GM18868 (cell line): ENCODE measurements at regions not wholly inside any gene's neighbourhood (a gene's known extent, or its start where the extent isn't known, plus 50 kb on each side); places are given as distances from the start of the nearest gene placed in this dataset.

ENCODE experiments used
- ATAC-seq: cut with Tn5 transposase; IDR thresholded peaks from one replicate; pipeline ENCODE4 v1.9.1; 2021; ENCODE audit warnings: mild to moderate bottlenecking, moderate library complexity; ENCODE audit not compliant: unreplicated experiment

DNA sequence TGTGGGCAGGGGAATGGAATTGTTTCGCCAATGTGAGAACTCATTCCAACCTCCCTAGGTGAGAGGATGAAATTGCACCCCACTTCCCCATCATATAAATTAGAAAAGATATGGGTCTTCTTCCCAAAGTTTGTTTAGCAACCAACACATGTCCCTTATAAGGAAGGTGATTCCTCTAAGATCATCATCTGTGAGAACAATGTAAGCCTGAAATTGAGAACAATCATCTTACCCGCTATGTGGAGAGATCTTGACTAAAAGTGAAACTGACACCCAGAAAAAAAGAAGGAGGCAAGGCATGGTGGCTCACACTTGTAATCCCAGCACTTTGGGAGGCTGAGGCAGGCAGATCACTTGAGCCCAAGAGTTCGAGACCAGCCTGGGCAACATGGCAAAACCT lies 173.2 kb upstream of the HMGA2 start:
- ATAC-seq = no peak

GRCh38 chr12:65653321-65653720 lies 171.0 kb upstream of the HMGA2 start:
- no peak for ATAC-seq

GRCh38 chr12:65653946-65654629 lies 170.2 kb upstream of the HMGA2 start:
- no peak for ATAC-seq

GRCh38 chr12:65655074-65655493 lies 169.2 kb upstream of the HMGA2 start:
- no peak for ATAC-seq

DNA sequence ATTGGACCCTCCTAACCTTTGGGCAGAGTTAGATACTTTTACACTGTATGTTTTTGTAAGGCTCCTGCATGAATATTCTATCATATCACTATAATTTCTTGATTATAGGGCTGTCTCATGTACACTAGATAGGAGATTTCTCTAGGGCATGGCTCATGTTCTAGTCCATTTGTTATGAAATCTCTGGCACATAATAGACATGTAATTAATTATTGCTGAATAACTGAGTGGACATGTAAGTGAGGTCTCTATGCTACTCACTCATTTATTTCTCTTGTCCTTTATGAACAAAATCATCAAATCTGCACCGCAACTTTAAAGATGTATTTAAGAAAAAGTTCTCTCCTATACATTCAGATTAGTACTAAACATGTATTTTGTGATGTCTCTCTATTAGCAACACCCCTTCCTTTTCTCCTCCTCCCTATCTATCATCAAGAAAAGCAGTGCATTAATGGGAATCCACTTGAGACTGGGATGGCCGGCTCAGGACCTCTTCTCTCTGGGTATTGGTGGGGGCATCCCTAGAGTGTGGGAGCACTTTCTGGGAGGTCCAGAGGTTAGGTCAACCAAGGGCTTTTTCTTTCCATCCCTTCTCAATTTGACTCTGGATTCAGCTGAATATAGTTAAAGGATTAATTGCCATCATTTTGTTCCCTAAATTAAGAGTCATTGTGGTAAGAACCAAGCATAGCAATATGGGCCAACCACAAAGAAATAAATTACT lies 168.0 kb upstream of the HMGA2 start:
- no peak for ATAC-seq

GRCh38 chr12:65656891-65657351 lies 167.4 kb upstream of the HMGA2 start:
- no peak for ATAC-seq

DNA sequence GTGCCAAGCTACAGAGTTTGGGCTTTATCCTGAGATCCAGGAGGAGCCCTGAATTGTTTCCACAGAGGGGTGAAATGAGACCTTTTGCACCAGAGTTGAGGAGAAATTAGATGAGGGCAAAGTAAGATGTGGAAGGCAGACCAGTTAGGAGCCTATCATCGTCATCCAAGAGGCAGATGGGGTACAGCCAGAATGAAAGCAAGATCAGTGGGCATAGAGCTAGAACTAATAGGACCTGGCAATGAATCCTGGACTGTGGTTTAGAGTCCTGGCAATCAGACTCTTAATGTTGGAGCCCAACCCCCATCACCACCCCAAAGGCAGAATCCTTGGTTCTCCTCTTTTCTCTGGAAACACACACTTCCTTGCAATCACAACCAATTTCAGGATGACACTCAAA lies 166.6 kb upstream of the HMGA2 start:
- no peak for ATAC-seq

DNA sequence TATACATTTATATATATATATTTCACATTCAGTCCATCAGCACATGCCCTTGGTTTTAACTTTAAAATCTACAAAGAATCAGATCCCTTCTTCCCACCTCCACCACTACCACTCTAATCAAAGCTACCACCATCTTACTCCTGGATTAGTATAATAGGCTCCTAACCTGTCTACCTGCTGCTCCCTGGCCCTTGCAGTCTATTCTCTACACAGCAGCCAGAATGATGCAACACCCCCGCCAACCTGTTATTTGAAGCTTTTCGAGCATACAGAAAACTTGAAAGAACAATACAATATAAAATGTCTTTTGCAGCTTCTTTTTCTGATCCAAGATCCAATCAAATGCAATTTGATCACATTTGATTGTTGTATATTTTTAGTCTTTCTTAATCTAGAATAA lies 165.9 kb upstream of the HMGA2 start:
- ATAC-seq = no peak

GRCh38 chr12:65659681-65660080 lies 164.6 kb upstream of the HMGA2 start:
- ATAC-seq = no peak

- ATAC-seq = no peak
These were observed 164.2 kb upstream of the HMGA2 start for GRCh38 chr12:65660096-65660495.

GRCh38 chr12:65660836-65661235 lies 163.4 kb upstream of the HMGA2 start:
- no peak for ATAC-seq

GRCh38 chr12:65662590-65662989 lies 161.7 kb upstream of the HMGA2 start:
- no peak for ATAC-seq

DNA sequence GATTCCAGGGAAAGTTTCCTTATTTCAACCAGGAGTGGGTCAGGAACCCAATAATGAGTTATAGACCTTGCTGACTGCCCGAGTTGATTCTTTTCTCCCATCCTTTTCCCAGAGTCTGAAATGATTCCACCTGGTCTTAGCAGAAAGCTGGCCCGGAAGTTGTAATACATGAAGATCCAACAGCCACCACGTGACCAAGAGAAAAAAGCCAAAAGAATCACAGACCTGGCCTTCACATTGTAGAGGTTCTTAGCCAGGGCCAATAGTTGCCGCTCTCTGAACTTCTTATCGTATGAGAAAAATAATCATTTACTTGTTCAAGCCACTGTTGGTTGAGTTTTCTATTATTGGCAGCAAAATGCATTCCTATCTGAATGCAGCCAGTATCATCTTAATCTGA lies 161.2 kb upstream of the HMGA2 start:
- no peak for ATAC-seq

DNA sequence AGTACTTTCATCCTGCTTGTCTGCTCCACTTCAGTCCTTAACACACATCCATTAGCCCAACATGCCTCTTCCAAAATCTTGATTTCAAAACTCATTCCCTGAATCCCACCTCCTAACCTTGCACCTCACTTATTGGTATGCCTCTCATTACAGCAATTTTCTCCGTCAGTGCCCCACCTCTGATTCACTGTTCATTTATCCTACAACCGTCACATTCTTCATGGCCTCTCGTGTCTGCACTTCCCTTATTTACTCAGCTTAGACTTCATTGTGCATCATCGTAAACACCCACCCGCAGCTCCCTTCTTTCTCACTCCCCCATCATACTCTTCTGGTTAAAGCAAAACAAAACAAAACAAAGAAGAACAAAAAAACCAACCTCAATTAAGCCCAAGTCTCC lies 160.6 kb upstream of the HMGA2 start:
- no peak for ATAC-seq

- no peak for ATAC-seq
These were observed 159.5 kb upstream of the HMGA2 start for GRCh38 chr12:65664715-65665250.

GRCh38 chr12:65665817-65666216 lies 158.5 kb upstream of the HMGA2 start:
- no peak for ATAC-seq

GRCh38 chr12:65666876-65667275 lies 157.4 kb upstream of the HMGA2 start:
- ATAC-seq = no peak

GRCh38 chr12:65667932-65668331 lies 156.4 kb upstream of the HMGA2 start:
- no peak for ATAC-seq

GRCh38 chr12:65668981-65669695 lies 155.1 kb upstream of the HMGA2 start:
- ATAC-seq = no peak

DNA sequence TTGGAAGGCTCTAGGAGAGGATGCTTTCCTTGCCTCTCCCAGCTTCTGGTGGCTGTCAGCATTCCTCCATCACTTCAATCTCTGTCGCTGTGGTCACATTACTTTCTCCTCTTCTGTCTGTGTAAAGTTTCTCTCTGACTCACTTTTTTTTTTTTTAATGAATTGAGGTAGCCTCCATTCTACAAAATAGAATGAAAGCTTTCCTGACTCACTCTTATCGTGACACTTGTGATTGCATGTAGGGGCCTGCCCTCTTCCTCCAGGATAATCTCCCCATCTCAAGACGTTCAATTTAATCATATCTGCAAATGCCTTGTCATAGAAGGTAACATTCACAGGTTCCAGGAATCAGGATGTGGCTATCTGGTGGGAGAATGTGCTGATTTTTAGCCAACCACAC lies 153.5 kb upstream of the HMGA2 start:
- ATAC-seq = no peak

- ATAC-seq = no peak
These were observed 151.8 kb upstream of the HMGA2 start for GRCh38 chr12:65672441-65672840.
